ENCODE measurements at regions not wholly inside any gene's neighbourhood (a gene's known extent, or its start where the extent isn't known, plus 50 kb on each side); places are given as distances from the start of the nearest gene placed in this dataset.
A peak's percentile ranks its signal among the peaks of the same experiment; 100 is the strongest.

- no peak overlapping the region for H3K27ac ChIP-seq
- TF ChIP-seq, protein P1, sequence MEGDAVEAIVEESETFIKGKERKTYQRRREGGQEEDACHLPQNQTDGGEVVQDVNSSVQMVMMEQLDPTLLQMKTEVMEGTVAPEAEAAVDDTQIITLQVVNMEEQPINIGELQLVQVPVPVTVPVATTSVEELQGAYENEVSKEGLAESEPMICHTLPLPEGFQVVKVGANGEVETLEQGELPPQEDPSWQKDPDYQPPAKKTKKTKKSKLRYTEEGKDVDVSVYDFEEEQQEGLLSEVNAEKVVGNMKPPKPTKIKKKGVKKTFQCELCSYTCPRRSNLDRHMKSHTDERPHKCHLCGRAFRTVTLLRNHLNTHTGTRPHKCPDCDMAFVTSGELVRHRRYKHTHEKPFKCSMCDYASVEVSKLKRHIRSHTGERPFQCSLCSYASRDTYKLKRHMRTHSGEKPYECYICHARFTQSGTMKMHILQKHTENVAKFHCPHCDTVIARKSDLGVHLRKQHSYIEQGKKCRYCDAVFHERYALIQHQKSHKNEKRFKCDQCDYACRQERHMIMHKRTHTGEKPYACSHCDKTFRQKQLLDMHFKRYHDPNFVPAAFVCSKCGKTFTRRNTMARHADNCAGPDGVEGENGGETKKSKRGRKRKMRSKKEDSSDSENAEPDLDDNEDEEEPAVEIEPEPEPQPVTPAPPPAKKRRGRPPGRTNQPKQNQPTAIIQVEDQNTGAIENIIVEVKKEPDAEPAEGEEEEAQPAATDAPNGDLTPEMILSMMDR (IDR thresholded peaks at IDR 0.05), result no peak
- ATAC-seq (no peak), DNase-seq (no peak)
- no peak overlapping the region for H3K4me3 ChIP-seq
- no peaks in the 10 kb centered on the region for H3K9me3 ChIP-seq
- H3K27me3 ChIP-seq, result no peaks in the 10 kb centered on the region
- intact Hi-C loops (cut with DNase I), result no loop called here
- peaks cover 5 to 11% of the 10 kb centered on the region in 2 donors for H3K4me1 ChIP-seq
- no peaks in the 10 kb centered on the region for H3K36me3 ChIP-seq
Measured at GRCh38 chr9:79813258-79813638, 241.5 kb downstream of the TLE4 start.

DNA sequence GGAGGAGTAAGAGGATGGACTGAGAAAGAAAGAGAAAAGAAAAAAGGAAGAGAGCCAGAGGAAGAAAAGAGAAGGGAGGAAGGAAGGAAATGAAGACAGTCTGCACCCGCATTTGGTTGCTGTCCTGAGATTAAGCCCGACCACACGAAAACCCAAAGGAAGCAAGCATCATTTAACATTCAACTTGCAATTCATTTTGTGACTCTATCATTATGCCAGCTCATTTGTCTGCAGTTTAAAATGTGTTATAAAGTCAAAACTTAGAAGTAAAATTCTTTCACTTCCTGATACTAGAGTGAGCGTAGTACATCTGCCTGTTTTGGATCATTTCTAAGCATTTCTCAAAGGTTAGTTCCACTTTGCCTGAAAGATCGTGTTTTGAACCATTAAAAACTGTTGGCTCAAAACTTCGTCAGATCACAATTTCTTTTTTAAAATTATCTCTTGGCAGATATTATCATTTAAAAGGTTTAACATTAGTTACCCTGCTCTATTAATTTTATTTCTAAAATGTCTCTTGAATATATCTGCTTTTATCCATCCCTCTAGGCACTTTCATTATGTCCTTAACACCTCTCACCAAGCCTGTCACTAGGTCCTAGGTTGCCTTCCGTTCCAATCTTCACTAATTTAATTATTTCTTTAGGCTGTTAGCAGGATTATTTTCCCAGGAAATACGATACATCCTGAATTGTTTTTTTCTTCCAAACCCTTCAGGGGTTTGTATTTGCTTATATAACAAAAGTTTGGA lies 240.9 kb downstream of the TLE4 start:
- H3K27me3 ChIP-seq, result no peaks in the 10 kb centered on the region
- no peak for ATAC-seq
- no peak overlapping the region for H3K4me3 ChIP-seq
- intact Hi-C loops (cut with DNase I), result no loop called here
- peaks cover 5 to 11% of the 10 kb centered on the region in 2 donors for H3K4me1 ChIP-seq
- no peaks in the 10 kb centered on the region for H3K9me3 ChIP-seq
- TF ChIP-seq, protein P1 (IDR thresholded peaks at IDR 0.05), result no peak
- no peak for DNase-seq
- no peak overlapping the region for H3K27ac ChIP-seq
- no peaks in the 10 kb centered on the region for H3K36me3 ChIP-seq

GRCh38 chr9:79812099-79812498 lies 240.3 kb downstream of the TLE4 start:
- TF ChIP-seq, protein P1 (IDR thresholded peaks at IDR 0.05), result no peak
- no peaks in the 10 kb centered on the region for H3K36me3 ChIP-seq
- H3K4me1 ChIP-seq, result peaks cover 5 to 11% of the 10 kb centered on the region in 2 donors
- ATAC-seq (no peak), DNase-seq (no peak)
- H3K9me3 ChIP-seq, result no peaks in the 10 kb centered on the region
- no peak overlapping the region for H3K27ac ChIP-seq
- intact Hi-C loops (cut with DNase I), result no loop called here
- H3K4me3 ChIP-seq, result no peak overlapping the region
- H3K27me3 ChIP-seq, result no peaks in the 10 kb centered on the region

DNA sequence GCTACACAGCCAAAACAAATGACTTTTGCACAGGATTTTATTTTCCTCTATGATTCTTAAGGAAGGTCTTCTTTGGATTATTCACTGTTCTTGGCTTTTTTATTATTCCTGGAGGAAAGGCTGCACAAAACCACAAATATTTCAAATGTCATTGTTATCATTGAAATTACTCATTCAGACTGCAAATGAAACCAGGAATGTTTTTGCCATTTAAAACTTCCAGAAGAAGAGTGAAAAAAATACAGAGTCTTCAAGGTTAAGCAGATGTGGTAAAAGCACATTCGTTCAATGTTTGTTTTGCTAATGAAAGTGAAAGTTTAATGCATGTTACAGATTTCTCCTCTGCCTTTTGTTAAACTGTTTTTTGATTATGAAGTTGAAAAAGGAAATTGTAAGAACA lies 238.2 kb downstream of the TLE4 start:
- Histone ChIP-seq H3K9me3 (no peaks in the 10 kb centered on the region), H3K4me3 (no peak overlapping the region), H3K27me3 (no peaks in the 10 kb centered on the region), H3K36me3 (no peaks in the 10 kb centered on the region), H3K27ac (no peak overlapping the region), H3K4me1 (peaks cover 5 to 11% of the 10 kb centered on the region in 2 donors)
- TF ChIP-seq, protein P1 (IDR thresholded peaks at IDR 0.05), result no peak
- ATAC-seq (peak; percentile 32), DNase-seq (no peak)
- intact Hi-C loops (cut with DNase I), result no loop called here

- intact Hi-C loops (cut with DNase I), result no loop called here
- DNase-seq (no peak), ATAC-seq (no peak)
- H3K4me3 ChIP-seq, result no peak overlapping the region
- H3K9me3 ChIP-seq, result no peaks in the 10 kb centered on the region
- peaks cover 5 to 11% of the 10 kb centered on the region in 2 donors for H3K4me1 ChIP-seq
- no peaks in the 10 kb centered on the region for H3K27me3 ChIP-seq
- H3K27ac ChIP-seq, result no peak overlapping the region
- TF ChIP-seq, protein P1 (IDR thresholded peaks at IDR 0.05), result no peak
- H3K36me3 ChIP-seq, result no peaks in the 10 kb centered on the region
Measured at GRCh38 chr9:79809316-79809876, 237.6 kb downstream of the TLE4 start.

All from left lung (tissue), 4 donors.